HuH-7 (cell line): ENCODE measurements at regions not wholly inside any gene's neighbourhood (a gene's known extent, or its start where the extent isn't known, plus 50 kb on each side); places are given as distances from the start of the nearest gene placed in this dataset.
"Not testable (repeated sequence)": the region's sequence is repeated elsewhere in the genome, so short reads cannot be mapped to it uniquely, and the experiment has no call there.

Experiments
- DNase-seq: peaks from one replicate; pipeline ENCODE4 v3.0.0; 2011; ENCODE audit warnings: low spot score

GRCh38 chr4:22573198-22573597 lies 57.3 kb upstream of the ADGRA3 start:
- DNase-seq, result no peak

GRCh38 chr4:22573641-22574040 lies 57.8 kb upstream of the ADGRA3 start:
- DNase-seq, result no peak

GRCh38 chr4:22574424-22574823 lies 58.6 kb upstream of the ADGRA3 start:
- no peak for DNase-seq

- DNase-seq, result no peak
These were observed 59.0 kb upstream of the ADGRA3 start for GRCh38 chr4:22574880-22575279.

GRCh38 chr4:22587253-22587652 lies 71.4 kb upstream of the ADGRA3 start:
- DNase-seq, result no peak

- DNase-seq, result no peak
These were observed 78.1 kb upstream of the ADGRA3 start for GRCh38 chr4:22593933-22594332.

GRCh38 chr4:22595684-22596083 lies 79.8 kb upstream of the ADGRA3 start:
- DNase-seq, result no peak

GRCh38 chr4:22596409-22596808 lies 80.5 kb upstream of the ADGRA3 start:
- no peak for DNase-seq

- DNase-seq, result no peak
These were observed 81.6 kb upstream of the ADGRA3 start for GRCh38 chr4:22597471-22597870.

- DNase-seq, result not testable (repeated sequence)
These were observed 82.5 kb upstream of the ADGRA3 start for GRCh38 chr4:22598113-22599047.

- DNase-seq, result not testable (repeated sequence)
These were observed 83.5 kb upstream of the ADGRA3 start for GRCh38 chr4:22599228-22599928.

- DNase-seq, result not testable (repeated sequence)
These were observed 84.1 kb upstream of the ADGRA3 start for GRCh38 chr4:22599929-22600432.

GRCh38 chr4:22601638-22602037 lies 85.8 kb upstream of the ADGRA3 start:
- DNase-seq, result not testable (repeated sequence)

- DNase-seq, result peak; percentile 64
These were observed 85.4 kb upstream of the GBA3 start for GRCh38 chr4:22607382-22607781.

- not testable (repeated sequence) for DNase-seq
These were observed 82.7 kb upstream of the GBA3 start for GRCh38 chr4:22609951-22610525.

- no peak for DNase-seq
These were observed 78.6 kb upstream of the GBA3 start for GRCh38 chr4:22614114-22614513.

GRCh38 chr4:22616516-22616915 lies 76.2 kb upstream of the GBA3 start:
- DNase-seq, result no peak

- not testable (repeated sequence) for DNase-seq
These were observed 72.6 kb upstream of the GBA3 start for GRCh38 chr4:22620144-22620543.

GRCh38 chr4:22621970-22622369 lies 70.8 kb upstream of the GBA3 start:
- DNase-seq, result not testable (repeated sequence)

- DNase-seq, result not testable (repeated sequence)
These were observed 68.7 kb upstream of the GBA3 start for GRCh38 chr4:22624002-22624401.

- DNase-seq, result no peak
These were observed 67.4 kb upstream of the GBA3 start for GRCh38 chr4:22625311-22625710.

- not testable (repeated sequence) for DNase-seq
These were observed 64.9 kb upstream of the GBA3 start for GRCh38 chr4:22627851-22628250.
